HEK293 (cell line): ENCODE measurements at regions not wholly inside any gene's neighbourhood (a gene's known extent, or its start where the extent isn't known, plus 50 kb on each side); places are given as distances from the start of the nearest gene placed in this dataset.

Source experiments
- CTCF ChIA-PET: fragments of 350-600 bp; formaldehyde crosslinking; extraction: SDS; loops from one replicate; lab custom pipeline; 2021; ENCODE audit warnings: antibody characterized with exemption; lab: Yijun Ruan, JAX
- POLR2A ChIA-PET: fragments of 300-600 bp; formaldehyde crosslinking; extraction: SDS; loops from one replicate; lab custom pipeline; 2020; ENCODE audit warnings: antibody characterized with exemption, inconsistent platforms; lab: Yijun Ruan, JAX
- H3K27ac ChIP-seq: fragments of 200-500 bp; sonication (Bioruptor generic); 2 replicates; pipeline ENCODE4 v1.5.1; 2014; ENCODE audit warnings: low read depth, low read length, control low read depth, inconsistent platforms; ENCODE audit errors: extremely low read depth
- H3K36me3 ChIP-seq, 2 experiments: fragments of 200-500 bp in 1 of 2; sonication (Bioruptor generic) in 1 of 2; 1 replicate in 1 of 2; 2 replicates in 1 of 2; pipeline ENCODE4 v1.5.1; 2014 to 2017; ENCODE audit warnings: inconsistent platforms in 2 of 2, low read length in 2 of 2; ENCODE audit not compliant: control insufficient read depth in 2 of 2, insufficient read depth in 1 of 2
- H3K4me1 ChIP-seq: fragments of 200-500 bp; sonication (Bioruptor generic); 2 replicates; pipeline ENCODE4 v1.5.1; 2014; ENCODE audit warnings: mild to moderate bottlenecking, low read length, inconsistent platforms; ENCODE audit not compliant: control insufficient read depth, insufficient read depth
- H3K4me3 ChIP-seq: 2 replicates; pipeline ENCODE4 v1.5.1; 2011; ENCODE audit warnings: low read depth, mild to moderate bottlenecking, control low read depth, low read length, moderate library complexity
- H3K9me3 ChIP-seq: fragments of 200-500 bp; sonication (Bioruptor generic); 2 replicates; pipeline ENCODE4 v1.5.1; 2014; ENCODE audit warnings: low read depth, low read length, inconsistent platforms; ENCODE audit not compliant: control insufficient read depth, insufficient read depth
- BCL11B ChIP-seq: fragments of 450-650 bp; formaldehyde crosslinking; IDR thresholded peaks from 2 replicates; pipeline ENCODE4 v1.5.1; 2016; ENCODE audit warnings: low read depth, missing biosample characterization, missing genetic modification characterization
- GLIS2 ChIP-seq: fragments of 450-650 bp; formaldehyde crosslinking; IDR thresholded peaks from 2 replicates; pipeline ENCODE4 v1.5.1; 2016; ENCODE audit warnings: missing biosample characterization, missing genetic modification characterization
- HOXD13 ChIP-seq: sonication (generic); formaldehyde crosslinking; IDR thresholded peaks from 2 replicates; pipeline ENCODE4 v1.8.0; 2022; ENCODE audit warnings: missing genetic modification reagents, borderline replicate concordance
- IKZF3 ChIP-seq: fragments of 450-650 bp; IDR thresholded peaks from 2 replicates; pipeline ENCODE4 v1.5.0; 2018; ENCODE audit warnings: missing biosample characterization, mild to moderate bottlenecking, missing genetic modification characterization, moderate library complexity
- OSR2 ChIP-seq: fragments of 450-650 bp; formaldehyde crosslinking; IDR thresholded peaks from 2 replicates; pipeline ENCODE4 v1.5.1; 2016; ENCODE audit warnings: missing biosample characterization, missing genetic modification characterization
- OVOL3 ChIP-seq: fragments of 450-650 bp; formaldehyde crosslinking; IDR thresholded peaks from 2 replicates; pipeline ENCODE4 v1.5.1; 2016; ENCODE audit warnings: missing biosample characterization, missing genetic modification characterization
- ZBTB48 ChIP-seq: fragments of 450-650 bp; formaldehyde crosslinking; IDR thresholded peaks from 2 replicates; pipeline ENCODE4 v1.5.1; 2016; ENCODE audit warnings: missing biosample characterization, missing genetic modification characterization
- ZBTB8A ChIP-seq: fragments of 450-650 bp; formaldehyde crosslinking; IDR thresholded peaks from 2 replicates; pipeline ENCODE4 v1.5.1; 2016; ENCODE audit warnings: missing biosample characterization, missing genetic modification characterization
- ZNF114 ChIP-seq: fragments of 450-650 bp; formaldehyde crosslinking; IDR thresholded peaks from 2 replicates; pipeline ENCODE4 v1.5.0; 2017; ENCODE audit warnings: missing biosample characterization, missing genetic modification characterization
- ZNF324 ChIP-seq: fragments of 450-650 bp; formaldehyde crosslinking; IDR thresholded peaks from 2 replicates; pipeline ENCODE4 v1.5.1; 2016; ENCODE audit warnings: missing biosample characterization, missing genetic modification characterization
- ZNF391 ChIP-seq: fragments of 450-650 bp; formaldehyde crosslinking; IDR thresholded peaks from 2 replicates; pipeline ENCODE4 v1.5.1; 2016; ENCODE audit warnings: low read depth, missing biosample characterization, missing genetic modification characterization, borderline replicate concordance
- ZNF394 ChIP-seq: fragments of 450-650 bp; formaldehyde crosslinking; IDR thresholded peaks from 2 replicates; pipeline ENCODE4 v1.5.1; 2016; ENCODE audit warnings: missing biosample characterization, missing genetic modification characterization, mild to moderate bottlenecking, moderate library complexity, borderline replicate concordance
- ZNF473 ChIP-seq: fragments of 450-650 bp; formaldehyde crosslinking; IDR thresholded peaks from 2 replicates; pipeline ENCODE4 v1.5.1; 2017; ENCODE audit warnings: missing biosample characterization, missing genetic modification characterization
- ZNF501 ChIP-seq: fragments of 450-650 bp; formaldehyde crosslinking; IDR thresholded peaks from 2 replicates; pipeline ENCODE4 v1.5.1; 2016; ENCODE audit warnings: missing biosample characterization, missing genetic modification characterization
- ZNF510 ChIP-seq: fragments of 450-650 bp; formaldehyde crosslinking; IDR thresholded peaks from 2 replicates; pipeline ENCODE4 v1.5.1; 2018; ENCODE audit warnings: mild to moderate bottlenecking, missing genetic modification characterization, missing biosample characterization; ENCODE audit not compliant: insufficient replicate concordance
- ZNF585B ChIP-seq: fragments of 450-650 bp; formaldehyde crosslinking; IDR thresholded peaks from 2 replicates; pipeline ENCODE4 v1.5.1; 2016; ENCODE audit warnings: missing biosample characterization, missing genetic modification characterization
- ZNF707 ChIP-seq: fragments of 450-650 bp; formaldehyde crosslinking; IDR thresholded peaks from 2 replicates; pipeline ENCODE4 v1.5.1; 2016; ENCODE audit warnings: missing biosample characterization, missing genetic modification characterization
- ZNF791 ChIP-seq: fragments of 450-650 bp; formaldehyde crosslinking; IDR thresholded peaks from 2 replicates; pipeline ENCODE4 v1.5.1; 2016; ENCODE audit warnings: missing biosample characterization, missing genetic modification characterization
- ZNF792 ChIP-seq: fragments of 450-650 bp; formaldehyde crosslinking; IDR thresholded peaks from 2 replicates; pipeline ENCODE4 v1.5.1; 2016; ENCODE audit warnings: missing biosample characterization, missing genetic modification characterization
- ZNF830 ChIP-seq: fragments of 450-650 bp; IDR thresholded peaks from 2 replicates; pipeline ENCODE4 v1.5.0; 2018; ENCODE audit warnings: missing biosample characterization, missing genetic modification characterization, low read depth, mild to moderate bottlenecking, moderate library complexity
- ZSCAN23 ChIP-seq: fragments of 450-650 bp; formaldehyde crosslinking; IDR thresholded peaks from 2 replicates; pipeline ENCODE4 v1.5.1; 2016; ENCODE audit warnings: missing biosample characterization, missing genetic modification characterization
- TF ChIP-seq, protein P1 (sequence below): fragments of 450-650 bp; formaldehyde crosslinking; IDR thresholded peaks from 2 replicates; pipeline ENCODE4 v1.5.1; 2017; ENCODE audit warnings: missing biosample characterization, missing genetic modification characterization
- TF ChIP-seq, protein P2 (sequence below): fragments of 450-650 bp; formaldehyde crosslinking; IDR thresholded peaks from 2 replicates; pipeline ENCODE4 v1.5.1; 2016; ENCODE audit warnings: missing biosample characterization, missing genetic modification characterization
- TF ChIP-seq, protein P3 (sequence below): fragments of 450-650 bp; formaldehyde crosslinking; IDR thresholded peaks from 2 replicates; pipeline ENCODE4 v1.5.1; 2016; ENCODE audit warnings: missing biosample characterization, missing genetic modification characterization, low read depth

DNA sequence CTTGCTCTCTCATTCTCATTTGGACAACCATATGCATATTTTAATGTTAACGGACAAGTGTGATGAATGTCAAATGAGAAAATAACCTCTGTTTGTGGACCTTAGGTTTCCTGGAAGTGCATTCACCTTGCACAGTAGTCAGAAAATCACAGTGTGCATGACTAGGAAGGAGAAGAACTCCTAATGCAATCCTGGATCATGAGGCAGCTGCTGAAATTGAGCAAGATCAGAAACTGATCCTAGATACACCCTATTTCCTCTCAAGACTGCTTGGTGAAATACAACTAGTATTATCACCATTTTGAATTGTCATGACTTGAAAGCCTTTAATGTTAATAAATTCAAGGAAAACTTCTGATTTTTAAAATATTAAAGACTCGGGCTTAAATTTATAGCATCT lies 1148.9 kb downstream of the STIM2 start:
- ChIA-PET CTCF (interaction anchor here (0.6 kb wide), 1 partner anchor 869 kb away, joined by 4 read pairs; no protein-coding TSS in a partner anchor), POLR2A (no interaction called here)
- Histone ChIP-seq H3K4me1 (no peaks in the 10 kb centered on the region), H3K36me3 (no peaks in the 10 kb centered on the region), H3K4me3 (no peak overlapping the region), H3K27ac (no peak overlapping the region), H3K9me3 (no peaks in the 10 kb centered on the region)
- no peak for TF ChIP-seq ZNF510 (tag by site-specific recombination)
- no peak for TF ChIP-seq ZNF114 (tag by site-specific recombination)
- TF ChIP-seq BCL11B: no peak

- no peak overlapping the region for H3K4me3 ChIP-seq
- H3K9me3 ChIP-seq: no peaks in the 10 kb centered on the region
- POLR2A ChIA-PET: no interaction called here
- no peaks in the 10 kb centered on the region for H3K36me3 ChIP-seq
- no peak overlapping the region for H3K27ac ChIP-seq
- no peaks in the 10 kb centered on the region for H3K4me1 ChIP-seq
- TF ChIP-seq ZNF501 (tag by site-specific recombination) (no peak), ZNF391 (tag by site-specific recombination) (no peak), ZNF791 (tag by site-specific recombination) (no peak), ZNF830 (no peak), ZNF394 (tag by site-specific recombination) (no peak), ZNF792 (no peak), OVOL3 (tag by site-specific recombination) (no peak), IKZF3 (no peak)
- CTCF ChIA-PET: no interaction called here
Observed at GRCh38 chr4:28010577-28011240, 1150.1 kb downstream of the STIM2 start.

DNA sequence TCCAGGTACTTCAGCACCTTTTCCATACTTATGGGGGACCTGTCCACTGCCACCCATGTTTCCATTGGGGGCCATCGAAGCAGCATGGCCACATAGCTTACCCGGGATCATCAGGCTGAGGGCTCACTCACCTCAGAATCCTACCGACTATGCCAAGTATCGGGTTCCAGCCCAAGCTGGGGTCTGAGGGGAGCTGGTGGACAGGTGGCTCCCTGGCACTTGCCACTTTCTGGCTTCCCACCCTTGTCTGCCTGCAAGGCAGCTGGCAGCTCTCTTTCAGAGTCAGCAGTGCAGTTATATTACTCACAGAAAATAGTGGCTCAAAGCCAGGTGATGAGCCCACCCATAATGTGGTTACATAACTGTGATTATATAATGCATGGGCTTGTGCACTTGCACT lies 1153.8 kb downstream of the STIM2 start:
- H3K36me3 ChIP-seq: no peaks in the 10 kb centered on the region
- no peak overlapping the region for H3K4me3 ChIP-seq
- TF ChIP-seq OVOL3 (tag by site-specific recombination) (no peak), ZNF585B (tag by site-specific recombination) (no peak), ZBTB8A (no peak)
- no peak overlapping the region for H3K27ac ChIP-seq
- CTCF ChIA-PET: no interaction called here
- POLR2A ChIA-PET: no interaction called here
- H3K9me3 ChIP-seq: no peaks in the 10 kb centered on the region
- no peaks in the 10 kb centered on the region for H3K4me1 ChIP-seq

GRCh38 chr4:28015996-28016395 lies 1155.4 kb downstream of the STIM2 start:
- no peak overlapping the region for H3K4me3 ChIP-seq
- H3K27ac ChIP-seq: no peak overlapping the region
- ChIA-PET CTCF (no interaction called here), POLR2A (no interaction called here)
- H3K9me3 ChIP-seq: no peaks in the 10 kb centered on the region
- H3K36me3 ChIP-seq: no peaks in the 10 kb centered on the region
- no peaks in the 10 kb centered on the region for H3K4me1 ChIP-seq
- TF ChIP-seq ZNF473 (tag by site-specific recombination): no peak
- no peak for TF ChIP-seq OSR2
- no peak for TF ChIP-seq ZBTB48 (tag by site-specific recombination)
- no peak for TF ChIP-seq ZNF707 (tag by site-specific recombination)
- no peak for TF ChIP-seq ZSCAN23
- TF ChIP-seq, protein P1, sequence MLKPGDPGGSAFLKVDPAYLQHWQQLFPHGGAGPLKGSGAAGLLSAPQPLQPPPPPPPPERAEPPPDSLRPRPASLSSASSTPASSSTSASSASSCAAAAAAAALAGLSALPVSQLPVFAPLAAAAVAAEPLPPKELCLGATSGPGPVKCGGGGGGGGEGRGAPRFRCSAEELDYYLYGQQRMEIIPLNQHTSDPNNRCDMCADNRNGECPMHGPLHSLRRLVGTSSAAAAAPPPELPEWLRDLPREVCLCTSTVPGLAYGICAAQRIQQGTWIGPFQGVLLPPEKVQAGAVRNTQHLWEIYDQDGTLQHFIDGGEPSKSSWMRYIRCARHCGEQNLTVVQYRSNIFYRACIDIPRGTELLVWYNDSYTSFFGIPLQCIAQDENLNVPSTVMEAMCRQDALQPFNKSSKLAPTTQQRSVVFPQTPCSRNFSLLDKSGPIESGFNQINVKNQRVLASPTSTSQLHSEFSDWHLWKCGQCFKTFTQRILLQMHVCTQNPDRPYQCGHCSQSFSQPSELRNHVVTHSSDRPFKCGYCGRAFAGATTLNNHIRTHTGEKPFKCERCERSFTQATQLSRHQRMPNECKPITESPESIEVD: no peak
- no peak for TF ChIP-seq HOXD13
- no peak for TF ChIP-seq ZNF324 (tag by site-specific recombination)
- TF ChIP-seq, protein P2, sequence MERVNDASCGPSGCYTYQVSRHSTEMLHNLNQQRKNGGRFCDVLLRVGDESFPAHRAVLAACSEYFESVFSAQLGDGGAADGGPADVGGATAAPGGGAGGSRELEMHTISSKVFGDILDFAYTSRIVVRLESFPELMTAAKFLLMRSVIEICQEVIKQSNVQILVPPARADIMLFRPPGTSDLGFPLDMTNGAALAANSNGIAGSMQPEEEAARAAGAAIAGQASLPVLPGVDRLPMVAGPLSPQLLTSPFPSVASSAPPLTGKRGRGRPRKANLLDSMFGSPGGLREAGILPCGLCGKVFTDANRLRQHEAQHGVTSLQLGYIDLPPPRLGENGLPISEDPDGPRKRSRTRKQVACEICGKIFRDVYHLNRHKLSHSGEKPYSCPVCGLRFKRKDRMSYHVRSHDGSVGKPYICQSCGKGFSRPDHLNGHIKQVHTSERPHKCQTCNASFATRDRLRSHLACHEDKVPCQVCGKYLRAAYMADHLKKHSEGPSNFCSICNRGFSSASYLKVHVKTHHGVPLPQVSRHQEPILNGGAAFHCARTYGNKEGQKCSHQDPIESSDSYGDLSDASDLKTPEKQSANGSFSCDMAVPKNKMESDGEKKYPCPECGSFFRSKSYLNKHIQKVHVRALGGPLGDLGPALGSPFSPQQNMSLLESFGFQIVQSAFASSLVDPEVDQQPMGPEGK (tag by site-specific recombination): no peak
- TF ChIP-seq, protein P3, sequence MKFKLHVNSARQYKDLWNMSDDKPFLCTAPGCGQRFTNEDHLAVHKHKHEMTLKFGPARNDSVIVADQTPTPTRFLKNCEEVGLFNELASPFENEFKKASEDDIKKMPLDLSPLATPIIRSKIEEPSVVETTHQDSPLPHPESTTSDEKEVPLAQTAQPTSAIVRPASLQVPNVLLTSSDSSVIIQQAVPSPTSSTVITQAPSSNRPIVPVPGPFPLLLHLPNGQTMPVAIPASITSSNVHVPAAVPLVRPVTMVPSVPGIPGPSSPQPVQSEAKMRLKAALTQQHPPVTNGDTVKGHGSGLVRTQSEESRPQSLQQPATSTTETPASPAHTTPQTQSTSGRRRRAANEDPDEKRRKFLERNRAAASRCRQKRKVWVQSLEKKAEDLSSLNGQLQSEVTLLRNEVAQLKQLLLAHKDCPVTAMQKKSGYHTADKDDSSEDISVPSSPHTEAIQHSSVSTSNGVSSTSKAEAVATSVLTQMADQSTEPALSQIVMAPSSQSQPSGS (tag by site-specific recombination): no peak
- no peak for TF ChIP-seq GLIS2 (tag by site-specific recombination)
- no peak for TF ChIP-seq ZNF585B (tag by site-specific recombination)
